T-helper 17 cell (primary cell): ENCODE measurements at regions not wholly inside any gene's neighbourhood (a gene's known extent, or its start where the extent isn't known, plus 50 kb on each side); places are given as distances from the start of the nearest gene placed in this dataset.

Experiments
- ATAC-seq: fragments of 150-1000 bp; cut with Tn5 transposase; 2 replicates; pipeline ENCODE4 v1.10.0; 2021; ENCODE audit warnings: mild to moderate bottlenecking, moderate library complexity
- DNase-seq, 3 donors: peaks; one replicate each; pipeline versions ENCODE4 v3.0.0 to v3.0.0-alpha.2; 2020 to 2021
- H3K9me3 ChIP-seq: one replicate; pipeline ENCODE4 v1.7.0; 2013; ENCODE audit warnings: low read length, mild to moderate bottlenecking; ENCODE audit not compliant: control insufficient read depth, poor library complexity, severe bottlenecking
- H3K27ac Mint-ChIP-seq: one replicate; pipeline ENCODE4 v1.8.0; 2022; ENCODE audit warnings: mild to moderate bottlenecking, moderate library complexity, mixed read lengths
- H3K27me3 Mint-ChIP-seq: one replicate; pipeline ENCODE4 v1.8.0; 2022; ENCODE audit warnings: mixed read lengths
- H3K36me3 Mint-ChIP-seq: one replicate; pipeline ENCODE4 v1.8.0; 2022; ENCODE audit warnings: low read depth, mixed read lengths
- H3K4me1 Mint-ChIP-seq: one replicate; pipeline ENCODE4 v1.8.0; 2022; ENCODE audit warnings: mild to moderate bottlenecking, mixed read lengths
- H3K4me3 Mint-ChIP-seq: one replicate; pipeline ENCODE4 v1.8.0; 2022; ENCODE audit warnings: mild to moderate bottlenecking, moderate library complexity, mixed read lengths

- Mint-ChIP-seq H3K4me1 (no peaks in the 10 kb centered on the region), H3K27me3 (no peaks in the 10 kb centered on the region), H3K4me3 (no peak overlapping the region), H3K27ac (no peak overlapping the region), H3K36me3 (no peaks in the 10 kb centered on the region)
- DNase-seq = no peak
- ATAC-seq = no peak
- H3K9me3 ChIP-seq = peaks cover 2% of the 10 kb centered on the region
Observed at GRCh38 chr16:64017796-64018195, 1104.1 kb downstream of the CDH11 start.

DNA sequence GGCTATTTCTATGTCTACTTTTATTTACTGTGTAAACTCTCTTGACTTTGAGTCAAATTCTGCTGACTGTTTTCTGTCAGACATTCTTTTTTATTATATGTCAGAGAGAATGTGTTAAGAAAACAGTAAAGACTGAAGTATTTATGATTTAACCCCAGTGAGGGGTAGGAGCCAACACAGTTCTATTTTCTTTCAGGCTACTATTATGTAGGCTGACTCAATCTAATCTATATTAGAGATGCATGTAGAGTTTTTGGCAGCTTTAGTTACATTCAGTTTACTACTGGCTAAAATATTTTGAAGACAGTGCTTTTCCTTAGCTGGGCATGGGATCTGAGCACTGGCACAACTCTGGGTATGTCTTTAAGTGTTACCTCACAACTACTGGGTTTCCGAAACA is 1108.0 kb downstream of the CDH11 start:
- peaks cover 2% of the 10 kb centered on the region for H3K9me3 ChIP-seq
- H3K4me3 Mint-ChIP-seq = no peak overlapping the region
- ATAC-seq (no peak), DNase-seq (no peak)
- no peak overlapping the region for H3K27ac Mint-ChIP-seq
- no peaks in the 10 kb centered on the region for H3K27me3 Mint-ChIP-seq
- H3K36me3 Mint-ChIP-seq = no peaks in the 10 kb centered on the region
- no peaks in the 10 kb centered on the region for H3K4me1 Mint-ChIP-seq

GRCh38 chr16:64012166-64012565 is 1109.7 kb downstream of the CDH11 start:
- no peaks in the 10 kb centered on the region for H3K36me3 Mint-ChIP-seq
- peaks cover 2% of the 10 kb centered on the region for H3K9me3 ChIP-seq
- H3K27ac Mint-ChIP-seq = no peak overlapping the region
- no peaks in the 10 kb centered on the region for H3K4me1 Mint-ChIP-seq
- no peak overlapping the region for H3K4me3 Mint-ChIP-seq
- no peak for DNase-seq
- ATAC-seq = no peak
- H3K27me3 Mint-ChIP-seq = no peaks in the 10 kb centered on the region

DNA sequence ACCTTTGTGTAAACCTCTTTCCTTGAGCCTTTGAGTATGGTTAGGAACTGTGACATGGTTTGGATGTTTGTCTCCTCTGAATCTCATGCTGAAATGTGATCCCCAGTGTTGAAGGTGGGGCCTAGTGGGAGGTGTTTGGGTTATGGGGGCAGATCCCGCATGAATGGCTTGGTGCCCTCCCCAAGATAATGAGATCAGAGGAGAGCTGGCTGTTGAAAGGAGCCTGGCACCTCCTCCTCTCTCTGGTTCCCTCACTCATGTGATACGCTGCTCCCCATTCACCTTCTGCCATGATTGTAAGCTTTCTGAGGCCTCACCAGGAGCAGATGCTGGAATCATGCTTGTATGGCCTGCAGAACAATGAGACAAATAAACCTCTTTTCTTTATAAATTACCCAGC is 1110.2 kb downstream of the CDH11 start:
- Mint-ChIP-seq H3K27me3 (no peaks in the 10 kb centered on the region), H3K27ac (no peak overlapping the region), H3K4me3 (no peak overlapping the region), H3K4me1 (no peaks in the 10 kb centered on the region), H3K36me3 (no peaks in the 10 kb centered on the region)
- H3K9me3 ChIP-seq = peaks cover 2% of the 10 kb centered on the region
- ATAC-seq (no peak), DNase-seq (no peak)

GRCh38 chr16:64008131-64008530 is 1113.7 kb downstream of the CDH11 start:
- H3K9me3 ChIP-seq = no peaks in the 10 kb centered on the region
- Mint-ChIP-seq H3K4me1 (no peaks in the 10 kb centered on the region), H3K27ac (no peak overlapping the region), H3K36me3 (no peaks in the 10 kb centered on the region), H3K27me3 (no peaks in the 10 kb centered on the region), H3K4me3 (no peak overlapping the region)
- DNase-seq (no peak), ATAC-seq (no peak)

DNA sequence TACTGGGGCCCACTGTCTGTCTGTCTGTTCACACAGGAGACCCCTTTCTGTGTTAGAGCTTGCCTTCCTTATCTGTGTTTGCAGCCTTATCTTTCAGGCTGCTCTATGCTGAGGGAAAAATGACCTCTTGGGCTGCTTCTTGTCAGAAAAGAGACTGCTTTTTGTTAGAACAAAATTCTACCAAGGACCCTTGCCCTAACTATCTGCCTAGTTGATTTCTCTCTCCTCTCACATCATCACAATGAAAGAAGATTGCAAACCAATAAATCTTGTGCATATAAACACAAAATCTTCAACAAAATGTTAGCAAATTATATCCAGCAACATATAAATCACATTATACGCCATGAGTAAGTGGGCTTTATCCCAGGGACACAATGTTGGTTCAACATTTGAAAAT is 1117.7 kb downstream of the CDH11 start:
- H3K4me3 Mint-ChIP-seq = no peak overlapping the region
- H3K36me3 Mint-ChIP-seq = no peaks in the 10 kb centered on the region
- no peak overlapping the region for H3K27ac Mint-ChIP-seq
- ATAC-seq (no peak), DNase-seq (no peak)
- peaks cover 4% of the 10 kb centered on the region for H3K9me3 ChIP-seq
- H3K4me1 Mint-ChIP-seq = no peaks in the 10 kb centered on the region
- H3K27me3 Mint-ChIP-seq = no peaks in the 10 kb centered on the region

DNA sequence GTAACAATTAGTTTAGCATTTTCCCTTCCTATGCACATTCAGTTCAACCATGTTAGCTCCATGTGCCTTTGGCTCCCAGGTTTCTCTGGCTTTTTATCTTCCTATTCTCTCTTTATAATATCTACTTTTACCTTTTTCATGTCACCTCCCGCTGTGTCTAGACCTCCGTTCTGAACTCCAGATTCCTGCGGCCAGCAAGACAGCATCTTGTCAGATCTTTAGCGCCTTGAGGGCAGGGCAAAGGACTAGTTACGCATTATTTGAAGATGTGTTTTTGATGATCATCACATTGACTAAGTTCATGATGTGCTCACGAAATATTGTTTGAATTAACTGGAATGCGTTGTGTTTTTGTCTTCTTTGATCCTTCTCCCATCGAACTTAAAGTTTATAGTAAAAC is 1126.8 kb downstream of the CDH11 start:
- Mint-ChIP-seq H3K4me1 (no peaks in the 10 kb centered on the region), H3K27ac (no peak overlapping the region), H3K27me3 (no peaks in the 10 kb centered on the region), H3K36me3 (no peaks in the 10 kb centered on the region), H3K4me3 (no peak overlapping the region)
- no peak for DNase-seq
- peaks cover 4% of the 10 kb centered on the region for H3K9me3 ChIP-seq
- no peak for ATAC-seq

GRCh38 chr16:63983401-63983800 is 1138.5 kb downstream of the CDH11 start:
- H3K36me3 Mint-ChIP-seq = no peaks in the 10 kb centered on the region
- H3K27me3 Mint-ChIP-seq = no peaks in the 10 kb centered on the region
- H3K27ac Mint-ChIP-seq = no peak overlapping the region
- H3K4me3 Mint-ChIP-seq = no peak overlapping the region
- H3K4me1 Mint-ChIP-seq = no peaks in the 10 kb centered on the region
- peaks cover 4% of the 10 kb centered on the region for H3K9me3 ChIP-seq
- DNase-seq (no peak), ATAC-seq (no peak)

GRCh38 chr16:63982741-63983140 is 1139.1 kb downstream of the CDH11 start:
- Mint-ChIP-seq H3K4me1 (no peaks in the 10 kb centered on the region), H3K27ac (no peak overlapping the region), H3K36me3 (no peaks in the 10 kb centered on the region), H3K4me3 (no peak overlapping the region), H3K27me3 (no peaks in the 10 kb centered on the region)
- H3K9me3 ChIP-seq = peaks cover 4% of the 10 kb centered on the region
- DNase-seq (no peak), ATAC-seq (no peak)

- Mint-ChIP-seq H3K36me3 (no peaks in the 10 kb centered on the region), H3K27me3 (no peaks in the 10 kb centered on the region)
- no peak for ATAC-seq
Observed at GRCh38 chr16:63982110-63982509, 1139.8 kb downstream of the CDH11 start.

DNA sequence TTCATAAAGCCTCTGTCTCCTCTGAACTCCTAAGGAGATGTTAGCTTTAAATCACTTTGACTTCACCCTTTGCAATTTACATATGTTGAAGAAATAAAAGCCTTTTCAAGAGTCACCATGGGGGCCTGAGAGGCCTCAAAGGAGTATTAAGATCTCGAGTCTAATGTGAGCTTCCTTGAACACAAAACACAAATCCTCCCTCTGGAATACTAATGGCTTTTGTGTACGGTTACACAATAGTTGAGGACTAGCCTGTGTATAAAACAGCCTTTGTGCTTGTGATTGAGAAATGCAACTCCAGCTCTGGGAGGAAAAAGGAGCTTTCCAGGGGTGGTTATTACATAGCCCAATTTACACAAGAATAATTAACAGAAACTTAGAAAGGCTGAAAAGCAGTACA is 1140.2 kb downstream of the CDH11 start:
- no peaks in the 10 kb centered on the region for H3K4me1 Mint-ChIP-seq
- H3K27ac Mint-ChIP-seq = no peak overlapping the region
- no peak for ATAC-seq
- H3K9me3 ChIP-seq = peaks cover 4% of the 10 kb centered on the region
- no peaks in the 10 kb centered on the region for H3K36me3 Mint-ChIP-seq
- H3K27me3 Mint-ChIP-seq = no peaks in the 10 kb centered on the region
- DNase-seq = no peak
- H3K4me3 Mint-ChIP-seq = no peak overlapping the region

More at GRCh38 chr16:63982110-63982509, 1139.8 kb downstream of the CDH11 start:
- no peak overlapping the region for H3K27ac Mint-ChIP-seq
- DNase-seq = no peak
- H3K4me1 Mint-ChIP-seq = no peaks in the 10 kb centered on the region
- peaks cover 4% of the 10 kb centered on the region for H3K9me3 ChIP-seq
- no peak overlapping the region for H3K4me3 Mint-ChIP-seq

GRCh38 chr16:63980763-63981162 is 1141.1 kb downstream of the CDH11 start:
- Mint-ChIP-seq H3K27ac (no peak overlapping the region), H3K4me3 (no peak overlapping the region), H3K36me3 (no peaks in the 10 kb centered on the region), H3K4me1 (no peaks in the 10 kb centered on the region), H3K27me3 (no peaks in the 10 kb centered on the region)
- DNase-seq = no peak
- ATAC-seq = no peak
- no peaks in the 10 kb centered on the region for H3K9me3 ChIP-seq

DNA sequence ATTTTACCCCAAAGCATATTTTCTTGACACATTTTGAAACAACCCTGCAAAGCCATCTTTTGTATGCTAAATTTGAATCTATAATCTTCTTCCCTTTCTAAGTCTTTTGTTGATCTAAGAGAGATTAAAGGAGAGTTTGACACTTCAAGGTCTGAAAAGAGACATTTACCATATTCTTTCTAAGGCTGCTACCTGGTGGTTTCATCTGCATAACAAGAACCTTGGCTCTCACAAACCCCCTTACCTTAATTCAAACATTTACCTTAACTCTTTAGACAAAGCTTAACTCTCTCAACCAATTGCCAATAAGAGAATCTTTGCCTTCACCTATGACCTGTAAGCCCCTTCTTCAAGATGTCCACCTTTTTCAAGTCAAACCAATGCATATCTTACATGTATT is 1143.6 kb downstream of the CDH11 start:
- H3K9me3 ChIP-seq = no peaks in the 10 kb centered on the region
- no peaks in the 10 kb centered on the region for H3K4me1 Mint-ChIP-seq
- no peak overlapping the region for H3K4me3 Mint-ChIP-seq
- H3K36me3 Mint-ChIP-seq = no peaks in the 10 kb centered on the region
- no peak for ATAC-seq
- DNase-seq = no peak
- no peaks in the 10 kb centered on the region for H3K27me3 Mint-ChIP-seq
- no peak overlapping the region for H3K27ac Mint-ChIP-seq

DNA sequence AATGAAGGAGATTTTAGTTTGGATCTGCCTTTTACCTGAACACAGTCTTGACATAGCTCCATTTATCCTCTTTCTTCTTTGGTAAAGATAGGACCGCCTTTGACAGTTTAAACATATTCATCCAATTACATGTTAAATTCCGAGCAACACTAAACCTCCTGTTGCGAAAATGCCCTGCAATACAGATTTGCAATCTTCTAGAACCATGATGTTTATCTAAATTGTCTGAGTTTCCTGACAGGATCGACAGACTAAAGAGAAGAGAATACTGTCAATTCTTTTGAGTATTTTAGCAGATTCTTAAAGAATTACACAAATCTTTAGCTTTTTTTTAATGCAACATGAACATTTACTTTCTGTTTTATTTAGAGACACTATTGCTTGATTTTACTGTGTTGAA is 1145.5 kb downstream of the CDH11 start:
- H3K4me1 Mint-ChIP-seq = no peaks in the 10 kb centered on the region
- H3K36me3 Mint-ChIP-seq = no peaks in the 10 kb centered on the region
- no peak overlapping the region for H3K27ac Mint-ChIP-seq
- no peak for ATAC-seq
- no peaks in the 10 kb centered on the region for H3K27me3 Mint-ChIP-seq
- no peak for DNase-seq
- H3K9me3 ChIP-seq = no peaks in the 10 kb centered on the region
- H3K4me3 Mint-ChIP-seq = no peak overlapping the region

DNA sequence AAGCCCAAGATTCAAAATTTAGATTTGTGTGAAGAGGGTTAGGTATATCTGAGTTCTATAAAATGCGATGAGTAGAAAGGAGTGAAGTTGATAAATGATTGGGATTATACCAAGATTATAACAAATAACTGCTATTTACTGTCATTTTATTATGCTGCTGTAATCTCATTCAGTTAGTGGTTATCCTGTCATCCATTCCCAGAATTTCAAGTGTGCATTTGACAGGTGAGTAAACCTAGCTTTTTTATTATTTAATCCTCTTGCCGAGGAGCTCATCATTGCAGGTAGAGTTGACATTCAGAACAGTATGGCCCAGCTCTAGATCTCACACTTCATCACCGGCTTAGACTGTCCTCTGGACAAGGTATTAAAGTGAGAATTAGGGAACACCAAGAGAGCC is 1146.2 kb downstream of the CDH11 start:
- no peak for ATAC-seq

More for the DNA sequence above, 1146.2 kb downstream of the CDH11 start:
- H3K9me3 ChIP-seq = no peaks in the 10 kb centered on the region
- H3K36me3 Mint-ChIP-seq = no peaks in the 10 kb centered on the region
- no peak overlapping the region for H3K4me3 Mint-ChIP-seq
- no peaks in the 10 kb centered on the region for H3K27me3 Mint-ChIP-seq
- H3K27ac Mint-ChIP-seq = no peak overlapping the region
- H3K4me1 Mint-ChIP-seq = no peaks in the 10 kb centered on the region
- DNase-seq = no peak
